GM23248 (cell line): ENCODE measurements at regions not wholly inside any gene's neighbourhood (a gene's known extent, or its start where the extent isn't known, plus 50 kb on each side); places are given as distances from the start of the nearest gene placed in this dataset.

Source experiments
- EZH2 ChIP-seq: fragments of 200-600 bp; sonication (generic); IDR thresholded peaks from 2 replicates; pipeline ENCODE4 v1.6.1; 2018; ENCODE audit warnings: antibody characterized with exemption, mild to moderate bottlenecking; ENCODE audit not compliant: insufficient read depth, poor library complexity, severe bottlenecking
- EZH2phosphoT487 ChIP-seq: fragments of 200-600 bp; sonication (generic); IDR thresholded peaks from 2 replicates; pipeline ENCODE4 v1.6.1; 2018; ENCODE audit warnings: antibody characterized with exemption, moderate library complexity, mild to moderate bottlenecking, low read depth; ENCODE audit not compliant: insufficient read depth

GRCh38 chr12:84422340-84422739, 490.3 kb downstream of the SLC6A15 start:
- TF ChIP-seq EZH2 (no peak), EZH2phosphoT487 (no peak)
